ENCODE measurements at regions not wholly inside any gene's neighbourhood (a gene's known extent, or its start where the extent isn't known, plus 50 kb on each side); places are given as distances from the start of the nearest gene placed in this dataset.

DNA sequence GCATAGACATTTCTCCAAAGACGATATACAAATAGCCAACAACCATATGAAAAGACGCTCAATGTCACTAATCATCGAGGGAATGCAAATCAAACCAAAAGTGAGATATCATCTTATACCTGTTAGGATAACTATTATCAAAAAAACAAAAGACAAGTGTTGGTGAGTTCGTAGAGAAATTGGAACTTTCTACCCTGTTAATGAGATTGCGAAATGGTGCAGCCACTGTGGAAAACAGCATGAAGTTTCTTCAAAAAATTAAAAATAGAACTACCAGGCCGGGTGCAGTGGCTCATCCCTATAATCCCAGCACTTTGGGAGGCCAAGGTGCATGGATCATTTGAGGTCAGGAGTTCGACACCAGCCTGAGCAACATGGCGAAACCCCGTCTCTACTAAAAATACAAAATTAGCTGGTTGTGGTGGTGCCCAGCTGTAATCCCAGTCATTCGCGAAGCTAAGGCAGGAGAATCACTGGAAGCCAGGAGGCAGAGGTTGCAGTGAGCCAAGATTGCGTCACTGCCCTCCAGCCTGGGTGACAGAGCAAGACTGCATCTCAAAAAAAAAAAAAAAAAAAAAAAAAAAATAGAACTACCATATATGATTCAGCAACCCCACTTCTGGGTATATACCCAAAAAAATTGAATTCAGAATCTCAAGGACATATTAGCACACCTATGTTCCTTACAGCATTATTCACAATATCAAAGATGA lies 170.0 kb upstream of the ZNF184 start:
- TF ChIP-seq, protein P1, sequence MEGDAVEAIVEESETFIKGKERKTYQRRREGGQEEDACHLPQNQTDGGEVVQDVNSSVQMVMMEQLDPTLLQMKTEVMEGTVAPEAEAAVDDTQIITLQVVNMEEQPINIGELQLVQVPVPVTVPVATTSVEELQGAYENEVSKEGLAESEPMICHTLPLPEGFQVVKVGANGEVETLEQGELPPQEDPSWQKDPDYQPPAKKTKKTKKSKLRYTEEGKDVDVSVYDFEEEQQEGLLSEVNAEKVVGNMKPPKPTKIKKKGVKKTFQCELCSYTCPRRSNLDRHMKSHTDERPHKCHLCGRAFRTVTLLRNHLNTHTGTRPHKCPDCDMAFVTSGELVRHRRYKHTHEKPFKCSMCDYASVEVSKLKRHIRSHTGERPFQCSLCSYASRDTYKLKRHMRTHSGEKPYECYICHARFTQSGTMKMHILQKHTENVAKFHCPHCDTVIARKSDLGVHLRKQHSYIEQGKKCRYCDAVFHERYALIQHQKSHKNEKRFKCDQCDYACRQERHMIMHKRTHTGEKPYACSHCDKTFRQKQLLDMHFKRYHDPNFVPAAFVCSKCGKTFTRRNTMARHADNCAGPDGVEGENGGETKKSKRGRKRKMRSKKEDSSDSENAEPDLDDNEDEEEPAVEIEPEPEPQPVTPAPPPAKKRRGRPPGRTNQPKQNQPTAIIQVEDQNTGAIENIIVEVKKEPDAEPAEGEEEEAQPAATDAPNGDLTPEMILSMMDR (CRISPR knock-in tag; IDR thresholded peaks at IDR 0.05) = no peak
- TF ChIP-seq, protein P2, sequence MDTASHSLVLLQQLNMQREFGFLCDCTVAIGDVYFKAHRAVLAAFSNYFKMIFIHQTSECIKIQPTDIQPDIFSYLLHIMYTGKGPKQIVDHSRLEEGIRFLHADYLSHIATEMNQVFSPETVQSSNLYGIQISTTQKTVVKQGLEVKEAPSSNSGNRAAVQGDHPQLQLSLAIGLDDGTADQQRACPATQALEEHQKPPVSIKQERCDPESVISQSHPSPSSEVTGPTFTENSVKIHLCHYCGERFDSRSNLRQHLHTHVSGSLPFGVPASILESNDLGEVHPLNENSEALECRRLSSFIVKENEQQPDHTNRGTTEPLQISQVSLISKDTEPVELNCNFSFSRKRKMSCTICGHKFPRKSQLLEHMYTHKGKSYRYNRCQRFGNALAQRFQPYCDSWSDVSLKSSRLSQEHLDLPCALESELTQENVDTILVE (CRISPR knock-in tag; IDR thresholded peaks at IDR 0.05) = no peak
- no peak for TF ChIP-seq FOXK2 (IDR thresholded peaks at IDR 0.05)

Measured in HepG2 (cell line).